VCaP (cell line): ENCODE measurements at regions not wholly inside any gene's neighbourhood (a gene's known extent, or its start where the extent isn't known, plus 50 kb on each side); places are given as distances from the start of the nearest gene placed in this dataset.

Experiments used
- H3K27ac ChIP-seq: fragments of 450-650 bp; 2 replicates; pipeline ENCODE4 v1.5.1; 2017
- CTCF ChIP-seq: fragments of 450-650 bp; conservative IDR thresholded peaks from 2 replicates; pipeline ENCODE4 v1.5.1; 2017; ENCODE audit warnings: mild to moderate bottlenecking, moderate library complexity

- peak overlapping the region; percentile 10; the same call in 1 of the 2 replicates for H3K27ac ChIP-seq
- no peak for TF ChIP-seq CTCF
Observed at GRCh38 chr18:71682591-71682990, 861.6 kb downstream of the CBLN2 start.

GRCh38 chr18:71678144-71678543 is 866.0 kb downstream of the CBLN2 start:
- TF ChIP-seq CTCF: no peak
- H3K27ac ChIP-seq: no peak overlapping the region

GRCh38 chr18:71673954-71674353 is 870.2 kb downstream of the CBLN2 start:
- no peak overlapping the region for H3K27ac ChIP-seq
- TF ChIP-seq CTCF: no peak

GRCh38 chr18:71673498-71673897 is 870.6 kb downstream of the CBLN2 start:
- no peak for TF ChIP-seq CTCF
- H3K27ac ChIP-seq: no peak overlapping the region

- no peak overlapping the region for H3K27ac ChIP-seq
- no peak for TF ChIP-seq CTCF
Observed at GRCh38 chr18:71666481-71666880, 877.7 kb downstream of the CBLN2 start.

GRCh38 chr18:71665131-71665530 is 879.0 kb downstream of the CBLN2 start:
- no peak for TF ChIP-seq CTCF
- no peak overlapping the region for H3K27ac ChIP-seq

GRCh38 chr18:71643822-71644221 is 900.3 kb downstream of the CBLN2 start:
- no peak for TF ChIP-seq CTCF
- no peak overlapping the region for H3K27ac ChIP-seq

- TF ChIP-seq CTCF: no peak
- H3K27ac ChIP-seq: no peak overlapping the region
Observed at GRCh38 chr18:71630696-71631095, 913.4 kb downstream of the CBLN2 start.
